Astrocyte (in vitro differentiated cells and primary cell): ENCODE measurements at regions not wholly inside any gene's neighbourhood (a gene's known extent, or its start where the extent isn't known, plus 50 kb on each side); places are given as distances from the start of the nearest gene placed in this dataset.

Experiments used
- EZH2 ChIP-seq: IDR thresholded peaks from 2 replicates; pipeline ENCODE4 v1.6.1; 2012; ENCODE audit warnings: mild to moderate bottlenecking, low read length, inconsistent platforms; ENCODE audit not compliant: insufficient read depth
- TF ChIP-seq, protein P1 (sequence below): IDR thresholded peaks from 2 replicates; pipeline ENCODE4 v1.5.1; 2011; ENCODE audit warnings: low read depth, mild to moderate bottlenecking, inconsistent platforms, low read length, moderate library complexity; ENCODE audit not compliant: insufficient read depth

- TF ChIP-seq EZH2 = no peak
- TF ChIP-seq, protein P1, sequence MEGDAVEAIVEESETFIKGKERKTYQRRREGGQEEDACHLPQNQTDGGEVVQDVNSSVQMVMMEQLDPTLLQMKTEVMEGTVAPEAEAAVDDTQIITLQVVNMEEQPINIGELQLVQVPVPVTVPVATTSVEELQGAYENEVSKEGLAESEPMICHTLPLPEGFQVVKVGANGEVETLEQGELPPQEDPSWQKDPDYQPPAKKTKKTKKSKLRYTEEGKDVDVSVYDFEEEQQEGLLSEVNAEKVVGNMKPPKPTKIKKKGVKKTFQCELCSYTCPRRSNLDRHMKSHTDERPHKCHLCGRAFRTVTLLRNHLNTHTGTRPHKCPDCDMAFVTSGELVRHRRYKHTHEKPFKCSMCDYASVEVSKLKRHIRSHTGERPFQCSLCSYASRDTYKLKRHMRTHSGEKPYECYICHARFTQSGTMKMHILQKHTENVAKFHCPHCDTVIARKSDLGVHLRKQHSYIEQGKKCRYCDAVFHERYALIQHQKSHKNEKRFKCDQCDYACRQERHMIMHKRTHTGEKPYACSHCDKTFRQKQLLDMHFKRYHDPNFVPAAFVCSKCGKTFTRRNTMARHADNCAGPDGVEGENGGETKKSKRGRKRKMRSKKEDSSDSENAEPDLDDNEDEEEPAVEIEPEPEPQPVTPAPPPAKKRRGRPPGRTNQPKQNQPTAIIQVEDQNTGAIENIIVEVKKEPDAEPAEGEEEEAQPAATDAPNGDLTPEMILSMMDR = no peak
Measured at GRCh38 chr16:62288990-62289629, 252.9 kb upstream of the CDH8 start.
